K562 (cell line): ENCODE measurements at regions not wholly inside any gene's neighbourhood (a gene's known extent, or its start where the extent isn't known, plus 50 kb on each side); places are given as distances from the start of the nearest gene placed in this dataset.

Source experiments
- ATAC-seq: fragments of 200-7000 bp; cut with Tn5 transposase; 3 replicates; pipeline ENCODE4 v1.9.1; 2020; ENCODE audit warnings: moderate library complexity
- BruUV-seq: library from RNA; stranded (reverse); fragments of 400-500 nt; replicated peaks from 2 replicates; lab custom pipeline; 2021; lab: Mats Ljungman, UMichigan
- CTCF ChIA-PET: fragments of 300-600 bp; formaldehyde crosslinking; extraction: SDS; loops from one replicate; lab custom pipeline; 2021; ENCODE audit warnings: low intra/inter-chr PET ratio; lab: Yijun Ruan, JAX
- POLR2A ChIA-PET: fragments of 300-600, 350-650 bp; sonication (Branson Sonifier 250); formaldehyde crosslinking; extraction: SDS; loops from one replicate; lab custom pipeline; 2021; ENCODE audit warnings: antibody characterized with exemption, inconsistent platforms; lab: Yijun Ruan, JAX
- DNase-seq, 4 experiments: peaks; one replicate each; pipeline versions ENCODE4 v3.0.0 to v3.0.0-alpha.2; 2011 to 2018; ENCODE audit warnings: low spot score in 3 of 4, mixed read lengths in 3 of 4; ENCODE audit errors: extremely low read depth in 1 of 4
- FAIRE-seq: peaks from 2 replicates; lab custom pipeline; 2011; peaks lifted over from hg19 to GRCh38; lab: Jason Lieb, UNC
- H2AFZ ChIP-seq: 2 replicates; pipeline ENCODE4 v1.6.0; 2011; ENCODE audit warnings: low read depth, low read length, control low read depth, inconsistent platforms
- H3K27ac ChIP-seq: fragments of 200-600 bp; 3 replicates; pipeline ENCODE4 v1.8.0; 2011; ENCODE audit warnings: low read depth, mild to moderate bottlenecking, control low read depth, inconsistent platforms, low read length, moderate library complexity, mixed read lengths; ENCODE audit errors: extremely low read depth
- H3K27me3 ChIP-seq, 2 experiments: fragments of 300-600 bp in 1 of 2; 2 replicates in 1 of 2; 3 replicates in 1 of 2; pipeline versions ENCODE4 v1.6.0 to v1.8.0; 2011; ENCODE audit warnings: inconsistent platforms in 2 of 2, low read length in 2 of 2, mild to moderate bottlenecking in 1 of 2, mixed read lengths in 1 of 2, moderate library complexity in 1 of 2; ENCODE audit not compliant: control insufficient read depth in 2 of 2, insufficient read depth in 2 of 2
- H3K36me3 ChIP-seq: fragments of 300-600 bp; 3 replicates; pipeline ENCODE4 v1.8.0; 2011; ENCODE audit warnings: mild to moderate bottlenecking, low read length, inconsistent platforms; ENCODE audit not compliant: control insufficient read depth, insufficient read depth
- H3K4me1 ChIP-seq, 2 experiments: fragments of 200-600 bp in 1 of 2; replicated peaks in 1 of 2; 2 replicates in 1 of 2; 3 replicates in 1 of 2; pipeline versions ENCODE4 v1.5.1 to v1.8.0; 2011; ENCODE audit warnings: inconsistent platforms in 2 of 2, low read length in 2 of 2, mild to moderate bottlenecking in 1 of 2, mixed read lengths in 1 of 2, moderate library complexity in 1 of 2; ENCODE audit not compliant: control insufficient read depth in 2 of 2, insufficient read depth in 2 of 2
- H3K4me2 ChIP-seq: 2 replicates; pipeline ENCODE4 v1.6.1; 2011; ENCODE audit warnings: low read length, control low read depth, inconsistent platforms, mixed read lengths; ENCODE audit not compliant: insufficient read depth
- H3K4me3 ChIP-seq: fragments of 200-600 bp; sonication (generic), shearing (Covaris generic); 2 replicates; pipeline ENCODE4 v1.5.1; 2016; ENCODE audit warnings: control low read depth, inconsistent platforms
- H3K79me2 ChIP-seq: fragments of 200-600 bp; 3 replicates; pipeline ENCODE4 v1.8.0; 2011; ENCODE audit warnings: low read length, inconsistent platforms; ENCODE audit not compliant: control insufficient read depth, insufficient read depth
- H3K9ac ChIP-seq, 2 experiments: 2 replicates each; pipeline versions ENCODE4 v1.6.0 to v1.6.1; 2011; ENCODE audit warnings: low read depth in 2 of 2, low read length in 2 of 2, control low read depth in 1 of 2, inconsistent platforms in 1 of 2, mild to moderate bottlenecking in 1 of 2, mixed read lengths in 1 of 2; ENCODE audit not compliant: insufficient read depth in 1 of 2
- H3K9me1 ChIP-seq: one replicate; pipeline ENCODE4 v1.6.0; 2011; ENCODE audit warnings: inconsistent platforms, mild to moderate bottlenecking, low read length, moderate library complexity; ENCODE audit not compliant: control insufficient read depth, insufficient read depth
- H3K9me3 ChIP-seq: replicated peaks from 2 replicates; pipeline ENCODE4 v1.5.1; 2011; ENCODE audit warnings: low read depth, low read length, inconsistent platforms; ENCODE audit not compliant: control insufficient read depth, insufficient read depth
- H4K20me1 ChIP-seq: replicated peaks from 2 replicates; pipeline ENCODE4 v1.6.1; 2011; ENCODE audit warnings: low read length, inconsistent platforms, mixed read lengths; ENCODE audit not compliant: control insufficient read depth, insufficient read depth
- FIP1L1 ChIP-seq: fragments of 200-400 bp; formaldehyde crosslinking; IDR thresholded peaks from 2 replicates; pipeline ENCODE4 v1.6.1; 2018; ENCODE audit warnings: mild to moderate bottlenecking, low read depth, low read length; ENCODE audit not compliant: poor library complexity, severe bottlenecking
- FOXM1 ChIP-seq, 2 experiments: fragments of 450-650 bp in 1 of 2; sonication (generic) in 1 of 2; formaldehyde crosslinking in 1 of 2; IDR thresholded peaks; 2 replicates each; pipeline versions ENCODE4 v1.6.1 to v1.9.0; 2017 to 2022; ENCODE audit warnings: low read depth in 2 of 2, mild to moderate bottlenecking in 2 of 2, missing genetic modification reagents in 1 of 2, moderate library complexity in 1 of 2
- HNRNPH1 ChIP-seq: fragments of 200-400 bp; formaldehyde crosslinking; optimal IDR thresholded peaks from 2 replicates; pipeline ENCODE3; 2017; ENCODE audit warnings: low read depth, mild to moderate bottlenecking, low read length, moderate library complexity
- KAT2B ChIP-seq: IDR thresholded peaks from one replicate; pipeline ENCODE4 v1.6.1; 2012; ENCODE audit warnings: low read depth, mild to moderate bottlenecking, control low read depth, inconsistent platforms, low read length, moderate library complexity
- MXD1 ChIP-seq: fragments of 250-450 bp; sonication (Bioruptor Pico); IDR thresholded peaks from 2 replicates; pipeline ENCODE4 v1.8.0; 2021; ENCODE audit warnings: borderline replicate concordance, mild to moderate bottlenecking, moderate library complexity; ENCODE audit not compliant: poor library complexity, severe bottlenecking
- PCBP2 ChIP-seq: fragments of 200-400 bp; formaldehyde crosslinking; IDR thresholded peaks from 2 replicates; pipeline ENCODE4 v1.6.1; 2018; ENCODE audit warnings: low read length, low read depth, mild to moderate bottlenecking, moderate library complexity; ENCODE audit not compliant: poor library complexity, severe bottlenecking
- SETDB1 ChIP-seq: IDR thresholded peaks from one replicate; pipeline ENCODE4 v1.6.1; 2012; ENCODE audit warnings: low read length, control low read depth, inconsistent platforms
- STAT5A ChIP-seq: IDR thresholded peaks from 2 replicates; pipeline ENCODE4 v1.6.1; 2012; ENCODE audit warnings: low read length, inconsistent platforms, borderline replicate concordance
- TCF7 ChIP-seq: sonication (generic); IDR thresholded peaks from 2 replicates; pipeline ENCODE4 v1.6.1; 2016; ENCODE audit warnings: antibody characterized with exemption, borderline replicate concordance
- YY1 ChIP-seq, 3 experiments: IDR thresholded peaks; 2 replicates each; pipeline ENCODE4 v1.6.1; 2011; ENCODE audit warnings: low read length in 2 of 3, mild to moderate bottlenecking in 2 of 3, moderate library complexity in 2 of 3, borderline replicate concordance in 1 of 3, control low read depth in 1 of 3, low read depth in 1 of 3; ENCODE audit not compliant: insufficient read depth in 3 of 3, insufficient replicate concordance in 2 of 3, control insufficient read depth in 1 of 3, insufficient read length in 1 of 3; ENCODE audit errors: extremely low read depth in 1 of 3
- ZFPM2 ChIP-seq: fragments of 250-450 bp; sonication (Bioruptor Pico); IDR thresholded peaks from 2 replicates; pipeline ENCODE4 v1.5.1; 2022; ENCODE audit warnings: mild to moderate bottlenecking
- ZNF280A ChIP-seq: fragments of 450-650 bp; IDR thresholded peaks from 2 replicates; pipeline ENCODE4 v1.6.1; 2018; ENCODE audit warnings: mild to moderate bottlenecking, low read depth; ENCODE audit not compliant: partially characterized antibody
- WGBS: fragments of 100-300 bp; shearing (Covaris generic); methylation state at CpG from one replicate; pipeline ENCODE4 v1.1.6; 2016; ENCODE audit warnings: low coverage, mixed read lengths; ENCODE audit not compliant: insufficient coverage; ENCODE audit errors: missing lambda C conversion rate; 5-methylcytosine and 5-hydroxymethylcytosine counted together
- in situ Hi-C: fragments of 300-500 bp; cut with MboI; formaldehyde crosslinking; loops from 4 replicates; pipeline ENCODE4 v1.15.0; 2018; ENCODE audit warnings: inconsistent platforms, mixed read lengths
- intact Hi-C: fragments of 100-400 bp; cut with micrococcal nuclease; formaldehyde crosslinking; loops from 2 replicates; pipeline ENCODE4 v1.14.2; 2022

- BruUV-seq = no TSS peak
- H3K9me3 ChIP-seq = peaks cover 4% of the 10 kb centered on the region; the same call in 1 of the 2 replicates
- FAIRE-seq (no peak), ATAC-seq (no peak), DNase-seq (no peak)
- H3K9ac ChIP-seq = no peak overlapping the region
- no peak overlapping the region for H2AFZ ChIP-seq
- 1% methylated on average over 12 of the region's 12 CpGs for WGBS
- no peaks in the 10 kb centered on the region for H3K79me2 ChIP-seq
- H3K27ac ChIP-seq = no peak overlapping the region
- H3K27me3 ChIP-seq = peaks cover 54 to 67% of the 10 kb centered on the region in 2 experiments
- no peaks in the 10 kb centered on the region for H3K9me1 ChIP-seq
- peaks cover 0 to 5% of the 10 kb centered on the region in 2 experiments; a peak in 1 of 5 replicates for H3K4me1 ChIP-seq
- intact Hi-C loops = no loop called here
- POLR2A ChIA-PET = interaction anchor here (0.7 to 1.6 kb wide), 2 partner anchors 10 to 134 kb away, joined by 4 to 6 read pairs; no protein-coding TSS in a partner anchor
- in situ Hi-C loops = no loop called here
- CTCF ChIA-PET = no interaction called here
- TF ChIP-seq PCBP2 (no peak), STAT5A (no peak), YY1 (IDR thresholded peaks at IDR 0.05; ENCODE audit: borderline replicate concordance in 1 of 3, control insufficient read depth in 1 of 3, extremely low read depth in 1 of 3, insufficient read depth in 3 of 3, insufficient read length in 1 of 3, insufficient replicate concordance in 2 of 3, low read depth in 1 of 3, low read length in 2 of 3) (no peak), FOXM1 (IDR thresholded peaks at IDR 0.05; ENCODE audit: low read depth) (no peak), FOXM1 (CRISPR knock-in tag; IDR thresholded peaks at IDR 0.05; ENCODE audit: low read depth) (no peak), SETDB1 (no peak), HNRNPH1 (no peak), ZFPM2 (CRISPR knock-in tag) (no peak), FIP1L1 (no peak), TCF7 (no peak), KAT2B (no peak), ZNF280A (no peak), MXD1 (no peak)
- H3K36me3 ChIP-seq = no peaks in the 10 kb centered on the region
- 0 out of 2 replicates have a peak, but pooled peaks cover 2% of the 10 kb centered on the region for H4K20me1 ChIP-seq
- no peak overlapping the region for H3K4me2 ChIP-seq
- H3K4me3 ChIP-seq = no peak overlapping the region
Measured at GRCh38 chr6:167676666-167677421, 149.9 kb upstream of the AFDN start.
